ENCODE measurements at regions not wholly inside any gene's neighbourhood (a gene's known extent, or its start where the extent isn't known, plus 50 kb on each side); places are given as distances from the start of the nearest gene placed in this dataset.

DNA sequence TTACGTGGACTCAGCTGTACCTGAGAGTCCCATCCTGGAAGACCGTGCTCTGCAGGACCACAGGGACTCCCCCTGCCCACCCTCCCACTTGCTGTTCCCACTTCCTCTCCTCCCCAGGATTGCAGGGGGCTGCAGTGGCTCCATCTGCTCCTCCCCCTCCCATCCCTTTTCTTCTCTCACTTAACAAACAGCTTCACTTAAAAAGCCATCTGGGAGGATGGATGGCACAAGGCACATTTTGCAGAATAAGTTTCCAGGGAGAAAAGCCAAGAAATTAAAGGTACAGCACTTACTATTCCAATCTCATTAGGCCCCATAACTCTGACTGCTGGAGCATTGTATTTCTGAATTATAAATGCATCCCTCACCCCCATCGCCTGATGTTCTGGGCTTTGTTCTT is 458.7 kb downstream of the PTPRU start:
- Mint-ChIP-seq H3K9me3 (no peaks in the 10 kb centered on the region), H3K36me3 (ENCODE audit: insufficient read depth) (peaks cover 1% of the 10 kb centered on the region), H3K4me3 (no peak overlapping the region), H3K27ac (ENCODE audit: low read depth) (no peak overlapping the region), H3K4me1 (no peaks in the 10 kb centered on the region), H3K27me3 (peaks cover 40% of the 10 kb centered on the region)
- DNase-seq (ENCODE audit: low spot score in 2 of 2) (no peak), ATAC-seq (replicated peaks; ENCODE audit: extremely low read depth, poor library complexity, severe bottlenecking) (no peak)

DNA sequence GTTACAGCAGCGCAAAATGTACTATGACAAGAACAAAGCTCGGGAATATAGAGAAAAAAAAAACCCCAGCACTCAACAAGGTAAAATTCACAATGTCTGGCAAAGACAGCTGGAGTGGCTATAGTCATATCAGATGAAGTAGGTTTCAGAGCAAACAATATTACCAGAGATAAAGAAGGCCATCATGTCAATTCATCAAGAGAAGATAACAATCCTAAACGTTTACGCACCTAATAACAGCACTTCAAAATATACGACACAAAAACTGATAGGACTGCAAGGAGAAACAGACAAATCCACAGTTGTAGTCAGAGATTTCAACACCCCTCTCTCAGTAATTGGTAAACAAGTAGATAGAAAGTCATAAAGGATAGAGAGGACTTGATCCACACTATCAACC is 455.2 kb downstream of the PTPRU start:
- Mint-ChIP-seq H3K4me1 (no peaks in the 10 kb centered on the region), H3K36me3 (ENCODE audit: insufficient read depth) (peaks cover 1% of the 10 kb centered on the region), H3K27me3 (peaks cover 33% of the 10 kb centered on the region), H3K9me3 (no peaks in the 10 kb centered on the region), H3K4me3 (no peak overlapping the region), H3K27ac (ENCODE audit: low read depth) (no peak overlapping the region)
- DNase-seq (ENCODE audit: low spot score in 2 of 2), result no peak
- no peak for ATAC-seq (replicated peaks; ENCODE audit: extremely low read depth, poor library complexity, severe bottlenecking)

DNA sequence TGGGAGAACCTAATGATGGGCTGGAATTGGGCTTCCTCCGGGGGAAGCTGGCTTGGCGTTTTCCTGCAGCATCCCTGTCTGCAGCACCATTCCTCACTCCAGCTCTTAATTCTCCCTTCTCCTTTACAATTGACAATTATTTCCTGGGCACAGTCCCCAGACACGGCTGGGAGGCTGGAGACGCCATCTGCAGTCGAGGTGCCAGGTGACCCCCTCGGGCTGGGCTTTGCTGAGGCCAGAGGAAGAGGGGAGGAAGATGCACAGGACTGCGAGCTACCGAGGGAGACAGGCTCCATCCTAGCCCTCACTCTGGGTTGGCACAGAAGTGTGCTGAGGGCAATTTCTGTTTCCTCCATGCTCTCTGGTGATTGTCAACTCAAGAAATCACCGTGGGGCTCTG is 453.8 kb downstream of the PTPRU start:
- H3K27me3 Mint-ChIP-seq, result peaks cover 42% of the 10 kb centered on the region
- H3K4me1 Mint-ChIP-seq, result no peaks in the 10 kb centered on the region
- no peak overlapping the region for H3K27ac Mint-ChIP-seq (ENCODE audit: low read depth)
- H3K9me3 Mint-ChIP-seq, result no peaks in the 10 kb centered on the region
- no peaks in the 10 kb centered on the region for H3K36me3 Mint-ChIP-seq (ENCODE audit: insufficient read depth)
- H3K4me3 Mint-ChIP-seq, result no peak overlapping the region
- DNase-seq (ENCODE audit: low spot score in 2 of 2), result no peak
- no peak for ATAC-seq (replicated peaks; ENCODE audit: extremely low read depth, poor library complexity, severe bottlenecking)

DNA sequence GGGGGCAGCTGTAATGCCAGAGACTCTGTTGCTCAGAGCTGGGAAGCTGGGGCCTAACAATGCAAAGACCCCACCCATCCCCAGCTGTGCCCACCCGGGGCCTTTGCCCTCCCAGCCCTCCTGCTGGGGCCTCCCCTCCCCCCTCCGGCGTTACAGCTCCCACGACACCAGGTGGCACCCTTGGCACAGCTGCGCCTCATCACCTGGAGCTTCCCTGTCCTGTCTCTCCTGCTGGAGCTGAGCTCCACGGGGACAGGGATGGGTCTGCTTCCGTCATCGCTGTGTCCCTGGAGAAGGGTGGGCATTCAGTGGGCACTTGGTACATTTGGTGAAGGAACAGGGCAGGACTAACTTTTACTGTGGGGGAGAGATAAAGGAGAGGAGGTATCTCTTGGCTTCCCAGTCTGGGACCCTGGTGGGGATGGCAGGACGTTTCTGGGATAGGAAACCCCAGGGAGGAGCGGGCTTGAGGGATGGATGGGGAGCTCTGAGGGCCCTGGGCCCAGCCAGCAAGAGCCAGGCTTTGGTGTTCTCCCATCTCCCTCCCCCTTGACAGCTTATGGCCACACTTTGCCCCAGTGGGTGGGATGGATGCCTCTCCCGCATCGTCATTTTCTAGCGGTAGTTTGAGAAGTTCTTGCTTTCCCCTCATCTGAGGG is 453.2 kb downstream of the PTPRU start:
- ATAC-seq (replicated peaks; ENCODE audit: extremely low read depth, poor library complexity, severe bottlenecking) (no peak), DNase-seq (ENCODE audit: low spot score in 2 of 2) (no peak)
- Mint-ChIP-seq H3K27me3 (peaks cover 48% of the 10 kb centered on the region), H3K9me3 (no peaks in the 10 kb centered on the region), H3K4me1 (no peaks in the 10 kb centered on the region), H3K4me3 (no peak overlapping the region), H3K27ac (ENCODE audit: low read depth) (no peak overlapping the region), H3K36me3 (ENCODE audit: insufficient read depth) (no peaks in the 10 kb centered on the region)

DNA sequence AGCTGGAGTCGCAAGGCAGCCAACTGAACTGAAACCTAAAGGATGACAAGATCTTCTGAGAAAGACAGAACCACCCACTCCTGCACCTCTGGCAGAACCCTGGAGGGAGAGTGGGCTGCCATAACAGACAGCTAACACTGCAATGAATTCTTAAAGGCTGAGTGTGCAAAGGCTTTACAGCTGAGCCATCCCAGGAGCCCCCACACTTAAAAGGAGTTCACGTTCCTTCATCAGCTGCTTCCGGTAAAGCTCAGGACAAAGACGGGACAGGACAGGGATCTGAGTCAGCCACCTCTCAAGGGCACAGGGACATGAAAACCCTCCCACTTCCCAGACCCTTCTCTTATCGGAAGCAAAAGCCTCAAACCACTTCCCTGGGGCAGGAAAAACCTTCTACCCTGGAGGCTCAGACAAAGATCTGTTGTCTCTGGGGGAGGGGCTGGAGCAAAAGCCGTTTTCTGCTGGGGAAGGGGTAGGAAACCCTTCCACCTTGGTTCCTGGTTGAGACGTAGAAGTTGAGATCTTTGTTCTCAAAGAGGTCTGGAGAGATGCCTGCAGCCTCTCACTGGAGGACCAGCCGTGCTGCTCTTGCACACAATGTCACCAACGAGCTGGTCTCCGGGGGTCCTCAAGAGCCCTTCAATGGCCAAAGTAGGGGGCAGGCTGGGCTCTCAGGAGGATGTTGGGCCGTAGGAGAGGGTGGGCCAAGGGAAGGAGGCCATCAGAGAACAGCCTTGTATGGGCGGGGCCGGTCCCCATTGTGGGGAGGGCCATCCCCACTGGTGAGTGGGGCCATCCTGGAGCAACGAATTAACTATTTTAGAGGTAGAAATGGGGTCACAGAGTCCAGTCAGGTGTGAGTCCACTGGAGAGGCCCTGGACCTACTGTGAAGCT is 452.4 kb downstream of the PTPRU start:
- Mint-ChIP-seq H3K27me3 (peaks cover 49% of the 10 kb centered on the region), H3K27ac (ENCODE audit: low read depth) (no peak overlapping the region), H3K9me3 (no peaks in the 10 kb centered on the region), H3K4me3 (no peak overlapping the region), H3K36me3 (ENCODE audit: insufficient read depth) (no peaks in the 10 kb centered on the region), H3K4me1 (no peaks in the 10 kb centered on the region)
- ATAC-seq (replicated peaks; ENCODE audit: extremely low read depth, poor library complexity, severe bottlenecking) (no peak), DNase-seq (ENCODE audit: low spot score in 2 of 2) (no peak)

DNA sequence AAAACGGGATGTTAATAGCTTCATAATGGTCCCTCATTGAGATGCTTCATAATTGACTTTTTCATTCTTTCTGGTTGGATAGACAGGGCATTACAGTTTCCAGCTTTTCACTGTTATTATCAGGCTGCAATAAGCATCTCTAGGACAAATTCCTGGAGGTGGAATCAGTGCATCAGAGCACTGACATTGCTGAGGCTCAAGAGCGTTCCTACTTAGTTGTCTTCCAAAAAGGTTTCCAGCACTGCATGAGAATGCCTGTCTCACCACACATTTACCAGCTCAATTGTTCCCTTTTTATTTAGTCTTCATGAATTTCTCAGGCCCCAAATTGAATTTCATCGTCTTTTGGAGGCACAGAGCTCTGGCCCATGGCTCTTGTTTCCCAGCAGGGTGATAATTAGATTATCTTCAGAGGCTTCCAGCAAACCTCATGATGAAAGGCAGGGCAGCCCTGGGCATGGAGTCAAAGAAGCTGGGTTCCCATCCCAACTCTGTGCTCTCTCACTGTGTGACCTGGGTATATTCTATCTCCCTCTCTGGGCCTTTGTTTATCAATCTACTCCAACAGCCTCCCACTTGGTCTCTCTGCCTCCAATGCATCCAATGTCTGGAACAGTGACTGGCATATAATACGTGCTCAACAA is 451.4 kb downstream of the PTPRU start:
- Mint-ChIP-seq H3K27me3 (peaks cover 49% of the 10 kb centered on the region), H3K27ac (ENCODE audit: low read depth) (no peak overlapping the region), H3K4me3 (no peak overlapping the region), H3K36me3 (ENCODE audit: insufficient read depth) (no peaks in the 10 kb centered on the region), H3K9me3 (no peaks in the 10 kb centered on the region), H3K4me1 (no peaks in the 10 kb centered on the region)
- DNase-seq (ENCODE audit: low spot score in 2 of 2) (no peak), ATAC-seq (replicated peaks; ENCODE audit: extremely low read depth, poor library complexity, severe bottlenecking) (no peak)

DNA sequence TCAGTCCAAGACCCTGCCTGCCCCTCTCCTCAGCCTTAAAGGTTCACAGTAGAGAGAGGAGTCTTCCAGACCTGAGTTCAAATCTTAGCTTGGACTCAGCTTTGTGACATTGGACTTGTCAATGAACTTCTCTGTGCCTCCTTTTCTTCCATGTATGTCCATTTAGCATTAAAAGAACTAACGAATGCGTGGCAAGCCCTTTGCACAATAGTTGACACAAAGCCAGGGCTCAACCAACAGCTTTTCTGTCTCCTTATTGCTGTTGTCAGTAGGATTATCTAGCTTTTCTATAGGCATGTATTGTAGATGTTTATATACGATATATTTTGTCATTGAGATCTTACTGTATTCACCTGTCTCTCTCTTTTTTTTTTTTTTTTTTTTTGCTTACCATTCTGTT is 450.8 kb downstream of the PTPRU start:
- Mint-ChIP-seq H3K27ac (ENCODE audit: low read depth) (no peak overlapping the region), H3K9me3 (no peaks in the 10 kb centered on the region), H3K36me3 (ENCODE audit: insufficient read depth) (no peaks in the 10 kb centered on the region), H3K4me3 (no peak overlapping the region), H3K4me1 (no peaks in the 10 kb centered on the region), H3K27me3 (peaks cover 49% of the 10 kb centered on the region)
- DNase-seq (ENCODE audit: low spot score in 2 of 2), result no peak
- ATAC-seq (replicated peaks; ENCODE audit: extremely low read depth, poor library complexity, severe bottlenecking), result no peak

DNA sequence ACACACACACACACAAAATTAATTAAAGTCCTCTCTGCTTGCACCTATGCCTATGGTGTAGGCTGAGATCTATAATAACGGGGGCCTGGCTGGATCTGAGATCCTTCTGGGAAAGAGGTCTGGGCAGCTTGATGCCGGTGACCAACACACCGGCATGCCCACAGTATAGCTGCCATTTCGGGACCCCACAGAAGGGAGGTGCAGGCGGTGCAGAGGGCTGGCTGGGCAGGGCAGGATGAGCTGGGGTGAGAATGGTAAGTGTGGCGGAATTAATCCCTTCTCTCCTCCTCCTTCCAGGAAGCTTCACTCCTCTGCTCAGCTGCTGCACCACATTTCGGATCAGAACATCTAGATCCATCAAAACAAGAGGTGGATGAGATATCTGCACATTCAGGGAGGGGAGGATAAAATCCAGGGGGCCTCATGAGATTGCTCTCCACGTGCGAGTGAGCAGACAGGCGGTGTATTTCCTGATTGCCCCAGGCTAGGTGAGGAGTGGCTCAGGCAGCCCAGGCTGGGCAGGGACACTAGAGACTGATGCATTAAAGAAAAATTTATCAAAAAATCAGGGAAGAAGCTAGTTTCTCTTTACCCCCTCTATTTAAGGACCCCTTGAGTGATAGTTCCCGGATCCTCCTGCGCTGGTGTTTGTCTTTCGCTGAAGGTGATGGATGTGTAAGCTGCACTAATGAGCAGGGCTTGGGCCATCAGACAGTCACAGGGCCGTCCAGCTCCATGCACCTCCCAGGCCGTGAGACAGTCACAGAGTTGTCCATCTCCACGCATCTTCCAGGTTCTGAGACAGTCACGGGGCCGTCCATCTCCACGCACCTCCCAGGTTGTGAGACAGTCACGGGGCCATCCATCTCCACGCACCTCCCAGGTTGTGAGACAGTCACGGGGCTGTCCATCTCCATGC is 449.9 kb downstream of the PTPRU start:
- H3K36me3 Mint-ChIP-seq (ENCODE audit: insufficient read depth), result no peaks in the 10 kb centered on the region
- H3K27ac Mint-ChIP-seq (ENCODE audit: low read depth), result no peak overlapping the region
- DNase-seq (ENCODE audit: low spot score in 2 of 2) (no peak), ATAC-seq (replicated peaks; ENCODE audit: extremely low read depth, poor library complexity, severe bottlenecking) (no peak)
- H3K9me3 Mint-ChIP-seq, result no peaks in the 10 kb centered on the region
- no peak overlapping the region for H3K4me3 Mint-ChIP-seq
- no peaks in the 10 kb centered on the region for H3K4me1 Mint-ChIP-seq
- H3K27me3 Mint-ChIP-seq, result peaks cover 54% of the 10 kb centered on the region

DNA sequence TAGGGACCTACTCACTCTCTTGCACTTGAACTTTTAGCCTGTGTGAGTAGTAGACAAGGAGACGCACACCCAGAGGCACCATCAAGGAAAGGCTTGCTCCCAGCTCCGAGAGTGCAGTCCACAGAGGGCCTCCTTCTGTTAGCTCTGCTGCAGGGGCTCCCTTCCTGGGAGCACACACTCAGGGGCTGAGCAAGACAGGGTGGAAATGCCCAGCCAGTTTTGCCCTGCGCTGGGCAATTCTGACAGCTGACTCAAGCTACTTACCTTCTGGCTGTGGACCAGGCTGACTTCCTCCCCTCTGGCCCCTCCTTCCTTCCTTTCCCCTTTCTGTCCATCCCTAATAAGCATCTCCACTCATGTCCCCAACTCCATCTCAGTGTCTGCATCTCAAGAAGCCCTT is 449.1 kb downstream of the PTPRU start:
- no peak for ATAC-seq (replicated peaks; ENCODE audit: extremely low read depth, poor library complexity, severe bottlenecking)
- Mint-ChIP-seq H3K4me3 (no peak overlapping the region), H3K4me1 (no peaks in the 10 kb centered on the region)

DNA sequence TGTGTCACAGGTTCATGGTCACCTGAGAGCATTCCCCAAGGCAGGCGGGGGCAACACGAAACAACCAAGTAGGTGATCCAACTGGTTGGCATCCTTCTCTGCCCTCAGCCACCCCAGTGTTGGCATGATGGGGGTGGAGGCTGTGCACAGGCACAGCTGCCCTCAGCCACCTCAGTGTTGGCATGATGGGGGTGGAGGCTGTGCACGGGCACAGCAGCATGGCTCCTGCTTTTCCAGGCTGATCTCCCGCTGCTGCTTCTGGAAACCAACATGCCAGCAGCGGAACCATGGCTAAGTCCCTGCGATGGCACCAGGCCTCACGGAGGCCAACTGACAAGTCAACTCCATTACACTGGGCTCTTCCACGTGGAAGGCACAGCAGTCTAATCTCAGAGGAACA is 447.8 kb downstream of the PTPRU start:
- Mint-ChIP-seq H3K27ac (ENCODE audit: low read depth) (no peak overlapping the region), H3K9me3 (no peaks in the 10 kb centered on the region), H3K4me3 (no peak overlapping the region)

More for the DNA sequence above, 449.1 kb downstream of the PTPRU start:
- no peak overlapping the region for H3K27ac Mint-ChIP-seq (ENCODE audit: low read depth)
- H3K9me3 Mint-ChIP-seq, result no peaks in the 10 kb centered on the region
- H3K27me3 Mint-ChIP-seq, result peaks cover 56% of the 10 kb centered on the region
- DNase-seq (ENCODE audit: low spot score in 2 of 2), result no peak
- no peaks in the 10 kb centered on the region for H3K36me3 Mint-ChIP-seq (ENCODE audit: insufficient read depth)

DNA sequence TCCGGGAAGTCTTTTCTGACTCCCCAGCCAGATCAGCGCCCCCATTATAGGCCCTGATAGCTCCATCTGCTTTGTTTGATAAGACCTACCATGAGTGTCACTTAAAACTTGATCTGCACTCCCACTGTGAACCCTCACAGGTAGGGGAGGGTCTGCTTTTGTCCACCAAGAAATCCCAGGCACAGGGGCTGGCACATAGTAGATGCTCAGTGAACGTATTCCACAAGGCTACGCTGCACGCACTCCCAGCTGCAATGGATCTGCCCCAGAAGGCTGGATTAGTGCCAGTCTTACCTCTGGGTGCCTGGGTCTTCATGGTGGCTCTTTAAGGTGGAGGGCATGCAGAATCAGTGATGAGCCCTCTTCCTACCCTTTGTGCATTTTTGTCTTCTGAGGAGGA is 447.1 kb downstream of the PTPRU start:
- no peak overlapping the region for H3K27ac Mint-ChIP-seq (ENCODE audit: low read depth)
- no peaks in the 10 kb centered on the region for H3K36me3 Mint-ChIP-seq (ENCODE audit: insufficient read depth)
- no peaks in the 10 kb centered on the region for H3K9me3 Mint-ChIP-seq
- no peak overlapping the region for H3K4me3 Mint-ChIP-seq
- ATAC-seq (replicated peaks; ENCODE audit: extremely low read depth, poor library complexity, severe bottlenecking) (no peak), DNase-seq (ENCODE audit: low spot score in 2 of 2) (no peak)
- peaks cover 53% of the 10 kb centered on the region for H3K27me3 Mint-ChIP-seq
- H3K4me1 Mint-ChIP-seq, result no peaks in the 10 kb centered on the region

More for the DNA sequence above, 447.8 kb downstream of the PTPRU start:
- H3K36me3 Mint-ChIP-seq (ENCODE audit: insufficient read depth), result no peaks in the 10 kb centered on the region
- no peaks in the 10 kb centered on the region for H3K4me1 Mint-ChIP-seq
- peaks cover 53% of the 10 kb centered on the region for H3K27me3 Mint-ChIP-seq
- ATAC-seq (replicated peaks; ENCODE audit: extremely low read depth, poor library complexity, severe bottlenecking), result no peak
- peak in 1 of 2 donors; percentile 1 for DNase-seq (ENCODE audit: low spot score in 2 of 2)

DNA sequence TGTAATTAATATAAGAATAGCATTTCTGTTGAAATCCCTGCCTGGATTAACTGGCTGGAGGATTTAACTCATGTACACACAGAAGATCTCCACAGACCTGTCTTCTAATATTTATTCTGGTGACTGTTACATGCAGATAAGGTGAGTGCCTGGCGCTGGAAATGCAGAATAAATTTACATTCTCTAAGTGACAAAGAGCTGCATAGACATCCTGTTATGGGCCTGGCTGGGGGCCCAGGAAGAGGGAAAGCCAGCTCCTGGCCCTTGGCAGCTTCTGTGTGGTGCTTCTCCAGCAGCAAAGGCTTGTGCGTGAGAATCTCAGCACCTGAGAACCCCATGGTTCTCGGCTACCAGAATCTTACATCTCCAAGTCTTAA is 446.6 kb downstream of the PTPRU start:
- no peak overlapping the region for H3K27ac Mint-ChIP-seq (ENCODE audit: low read depth)
- no peaks in the 10 kb centered on the region for H3K9me3 Mint-ChIP-seq
- peaks cover 50% of the 10 kb centered on the region for H3K27me3 Mint-ChIP-seq
- no peak overlapping the region for H3K4me3 Mint-ChIP-seq
- ATAC-seq (replicated peaks; ENCODE audit: extremely low read depth, poor library complexity, severe bottlenecking), result no peak
- H3K4me1 Mint-ChIP-seq, result no peaks in the 10 kb centered on the region
- no peaks in the 10 kb centered on the region for H3K36me3 Mint-ChIP-seq (ENCODE audit: insufficient read depth)
- no peak for DNase-seq (ENCODE audit: low spot score in 2 of 2)
